ENCODE measurements at regions not wholly inside any gene's neighbourhood (a gene's known extent, or its start where the extent isn't known, plus 50 kb on each side); places are given as distances from the start of the nearest gene placed in this dataset.

DNA sequence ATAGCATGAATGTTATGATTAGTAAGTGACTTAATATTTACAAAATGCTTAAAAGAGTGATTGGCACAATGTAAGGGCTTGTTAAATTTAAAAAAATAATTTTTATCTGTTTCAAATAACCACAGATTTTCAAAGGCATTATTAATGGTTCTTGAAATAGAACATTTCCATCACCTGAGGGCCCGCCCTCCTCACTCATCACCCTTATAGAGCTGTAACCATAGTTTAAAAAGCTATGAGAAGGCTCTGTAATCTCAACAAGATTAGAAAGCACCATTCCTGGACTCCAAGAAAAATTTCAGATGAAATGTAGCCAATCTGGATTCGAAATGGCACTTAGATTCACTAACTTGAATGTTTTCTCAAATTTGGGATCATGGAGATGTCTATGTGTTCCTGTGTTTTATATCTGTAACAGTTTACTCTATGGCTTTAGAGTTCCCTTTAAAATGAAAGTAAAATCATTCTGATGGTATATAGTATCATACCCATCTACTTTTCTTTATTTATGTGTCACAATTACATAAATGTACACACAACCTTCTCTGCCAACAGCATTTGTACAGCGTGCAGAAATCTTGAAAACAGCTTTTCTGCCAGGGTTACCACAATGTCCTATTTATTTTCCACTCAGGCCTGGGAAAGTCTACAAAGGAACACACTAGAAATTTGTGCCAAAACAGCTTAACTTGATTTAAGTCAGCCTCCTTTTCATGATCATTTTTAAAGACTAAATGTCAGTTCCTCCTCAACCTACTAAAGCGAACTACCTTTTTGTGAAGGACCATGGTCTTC lies 207.7 kb downstream of the TBX18 start:
- Histone ChIP-seq H3K27me3 (no peaks in the 10 kb centered on the region), H3K9me3 (no peaks in the 10 kb centered on the region), H3K4me1 (no peaks in the 10 kb centered on the region), H3K4me3 (no peak overlapping the region), H3K27ac (no peak overlapping the region), H3K36me3 (no peaks in the 10 kb centered on the region)
- no peak for TF ChIP-seq POLR2AphosphoS5 (IDR thresholded peaks at IDR 0.05)
- TF ChIP-seq, protein P1, sequence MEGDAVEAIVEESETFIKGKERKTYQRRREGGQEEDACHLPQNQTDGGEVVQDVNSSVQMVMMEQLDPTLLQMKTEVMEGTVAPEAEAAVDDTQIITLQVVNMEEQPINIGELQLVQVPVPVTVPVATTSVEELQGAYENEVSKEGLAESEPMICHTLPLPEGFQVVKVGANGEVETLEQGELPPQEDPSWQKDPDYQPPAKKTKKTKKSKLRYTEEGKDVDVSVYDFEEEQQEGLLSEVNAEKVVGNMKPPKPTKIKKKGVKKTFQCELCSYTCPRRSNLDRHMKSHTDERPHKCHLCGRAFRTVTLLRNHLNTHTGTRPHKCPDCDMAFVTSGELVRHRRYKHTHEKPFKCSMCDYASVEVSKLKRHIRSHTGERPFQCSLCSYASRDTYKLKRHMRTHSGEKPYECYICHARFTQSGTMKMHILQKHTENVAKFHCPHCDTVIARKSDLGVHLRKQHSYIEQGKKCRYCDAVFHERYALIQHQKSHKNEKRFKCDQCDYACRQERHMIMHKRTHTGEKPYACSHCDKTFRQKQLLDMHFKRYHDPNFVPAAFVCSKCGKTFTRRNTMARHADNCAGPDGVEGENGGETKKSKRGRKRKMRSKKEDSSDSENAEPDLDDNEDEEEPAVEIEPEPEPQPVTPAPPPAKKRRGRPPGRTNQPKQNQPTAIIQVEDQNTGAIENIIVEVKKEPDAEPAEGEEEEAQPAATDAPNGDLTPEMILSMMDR (IDR thresholded peaks at IDR 0.05): no peak
- TF ChIP-seq EP300 (IDR thresholded peaks at IDR 0.05; ENCODE audit: low read depth): no peak
- no peak for TF ChIP-seq POLR2A (IDR thresholded peaks at IDR 0.05)
- 38 to 45% methylated on average over 4 of the region's 4 CpGs for WGBS, 2 donors (ENCODE audit: low coverage in 1 of 2)
- DNase-seq: no peak
- intact Hi-C loops (cut with DNase I; ENCODE audit: low total_unique reads) (no loop called here), in situ Hi-C loops (cut with MboI; ENCODE audit: low pct_ligation_motif_present in 1 of 4, low pct_unique_long_range_greater_than_20kb in 1 of 4, low sequenced_read_pairs in 3 of 4) (no loop called here)

DNA sequence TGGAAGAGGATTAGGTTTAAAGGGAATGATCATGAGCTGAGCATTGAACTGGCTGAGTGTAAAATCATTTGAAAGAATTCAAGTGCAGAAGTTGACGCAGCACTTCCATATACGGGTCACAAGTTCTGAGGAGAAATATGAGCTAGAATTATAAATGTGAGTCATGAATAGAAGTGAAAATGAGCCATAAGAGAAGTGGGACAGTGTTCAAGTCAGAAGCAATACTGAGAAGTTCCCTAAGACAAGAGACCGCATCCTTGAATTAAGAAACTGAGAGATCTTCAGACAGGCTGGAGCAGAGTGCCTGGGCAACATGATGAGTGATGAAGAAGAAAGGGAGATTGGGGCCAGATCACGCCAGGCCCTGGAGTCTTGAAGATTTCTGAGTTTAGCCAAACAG lies 209.7 kb downstream of the TBX18 start:
- intact Hi-C loops (cut with DNase I; ENCODE audit: low total_unique reads): no loop called here
- Histone ChIP-seq H3K9me3 (no peaks in the 10 kb centered on the region), H3K4me3 (no peak overlapping the region), H3K27me3 (no peaks in the 10 kb centered on the region), H3K4me1 (no peaks in the 10 kb centered on the region), H3K36me3 (no peaks in the 10 kb centered on the region), H3K27ac (no peak overlapping the region)
- 76 to 83% methylated on average over 4 of the region's 4 CpGs for WGBS, 2 donors (ENCODE audit: low coverage in 1 of 2)
- in situ Hi-C loops (cut with MboI; ENCODE audit: low pct_ligation_motif_present in 1 of 4, low pct_unique_long_range_greater_than_20kb in 1 of 4, low sequenced_read_pairs in 3 of 4): no loop called here
- no peak for TF ChIP-seq EP300 (IDR thresholded peaks at IDR 0.05; ENCODE audit: low read depth)
- no peak for TF ChIP-seq POLR2AphosphoS5 (IDR thresholded peaks at IDR 0.05)
- TF ChIP-seq POLR2A (IDR thresholded peaks at IDR 0.05): no peak
- TF ChIP-seq, protein P1 (IDR thresholded peaks at IDR 0.05): no peak
- no peak for DNase-seq

DNA sequence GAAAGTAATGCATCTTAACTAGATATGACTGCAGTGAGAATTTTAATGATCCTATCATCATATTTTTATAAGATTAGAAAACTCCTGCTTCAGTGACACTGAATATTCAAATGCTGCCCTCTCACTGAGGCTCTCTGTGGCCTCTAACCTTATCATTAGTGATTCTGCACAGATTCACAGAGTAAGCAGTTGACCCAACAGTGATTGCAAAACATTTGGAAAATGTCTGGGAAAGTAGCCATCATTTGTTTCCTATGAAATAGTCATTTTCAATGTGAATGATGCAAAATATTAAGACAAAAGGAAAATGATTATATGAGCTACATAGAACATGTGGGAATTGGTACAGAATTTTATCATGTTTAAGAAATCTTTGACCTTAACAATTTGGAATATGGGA lies 210.3 kb downstream of the TBX18 start:
- Histone ChIP-seq H3K36me3 (no peaks in the 10 kb centered on the region), H3K4me1 (no peaks in the 10 kb centered on the region), H3K9me3 (no peaks in the 10 kb centered on the region), H3K27ac (no peak overlapping the region), H3K27me3 (no peaks in the 10 kb centered on the region), H3K4me3 (no peak overlapping the region)
- in situ Hi-C loops (cut with MboI; ENCODE audit: low pct_ligation_motif_present in 1 of 4, low pct_unique_long_range_greater_than_20kb in 1 of 4, low sequenced_read_pairs in 3 of 4) (no loop called here), intact Hi-C loops (cut with DNase I; ENCODE audit: low total_unique reads) (no loop called here)
- TF ChIP-seq EP300 (IDR thresholded peaks at IDR 0.05; ENCODE audit: low read depth): no peak
- TF ChIP-seq POLR2AphosphoS5 (IDR thresholded peaks at IDR 0.05): no peak
- TF ChIP-seq POLR2A (IDR thresholded peaks at IDR 0.05): no peak
- TF ChIP-seq, protein P1 (IDR thresholded peaks at IDR 0.05): no peak
- no peak for DNase-seq

DNA sequence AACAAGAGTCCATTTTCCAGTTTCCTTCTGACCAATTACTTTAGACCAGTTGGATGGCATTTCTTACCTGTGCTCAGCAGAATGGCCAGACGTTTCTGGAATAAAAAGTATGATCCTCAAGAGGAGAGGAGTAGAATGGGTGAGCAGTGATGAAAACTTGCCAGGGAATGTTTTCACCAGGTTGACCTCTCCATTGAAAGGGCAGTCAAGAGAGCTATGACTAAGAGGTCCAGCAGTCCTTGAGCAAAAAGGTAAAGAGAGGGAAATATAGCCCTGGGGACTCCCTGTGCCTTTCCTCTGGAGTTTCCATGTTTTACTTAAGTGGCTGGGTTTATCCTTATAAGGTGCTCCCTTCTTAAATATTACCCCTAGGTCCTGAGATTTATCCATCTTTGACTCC lies 210.9 kb downstream of the TBX18 start:
- H3K9me3 ChIP-seq: no peaks in the 10 kb centered on the region
- no peak for TF ChIP-seq EP300 (IDR thresholded peaks at IDR 0.05; ENCODE audit: low read depth)
- TF ChIP-seq, protein P1 (IDR thresholded peaks at IDR 0.05): no peak
- TF ChIP-seq POLR2AphosphoS5 (IDR thresholded peaks at IDR 0.05): no peak
- TF ChIP-seq POLR2A (IDR thresholded peaks at IDR 0.05): no peak
- H3K27ac ChIP-seq: no peak overlapping the region
- in situ Hi-C loops (cut with MboI; ENCODE audit: low pct_ligation_motif_present in 1 of 4, low pct_unique_long_range_greater_than_20kb in 1 of 4, low sequenced_read_pairs in 3 of 4) (no loop called here), intact Hi-C loops (cut with DNase I; ENCODE audit: low total_unique reads) (no loop called here)
- H3K4me1 ChIP-seq: no peaks in the 10 kb centered on the region
- H3K27me3 ChIP-seq: no peaks in the 10 kb centered on the region
- no peaks in the 10 kb centered on the region for H3K36me3 ChIP-seq
- WGBS, 2 donors (ENCODE audit: low coverage in 1 of 2): 27 to 43% methylated on average over 1 of the region's 1 CpG
- DNase-seq: no peak
- H3K4me3 ChIP-seq: no peak overlapping the region
